Subcutaneous abdominal adipose tissue (tissue), 5 donors: ENCODE measurements at regions not wholly inside any gene's neighbourhood (a gene's known extent, or its start where the extent isn't known, plus 50 kb on each side); places are given as distances from the start of the nearest gene placed in this dataset.

Experiments
- H3K27ac ChIP-seq: one replicate; pipeline ENCODE4 v1.7.0; 2013; ENCODE audit warnings: low read depth, mild to moderate bottlenecking, inconsistent platforms, low read length, moderate library complexity
- H3K27me3 ChIP-seq, 5 donors: one replicate each; pipeline ENCODE4 v1.7.0; 2013; ENCODE audit warnings: low read length in 5 of 5, inconsistent platforms in 1 of 5; ENCODE audit not compliant: control insufficient read depth in 5 of 5, insufficient read depth in 4 of 5
- H3K36me3 ChIP-seq, 5 donors: one replicate each; pipeline ENCODE4 v1.7.0; 2013; ENCODE audit warnings: low read length in 5 of 5; ENCODE audit not compliant: control insufficient read depth in 5 of 5, insufficient read depth in 5 of 5
- H3K4me1 ChIP-seq, 5 donors: one replicate each; pipeline ENCODE4 v1.7.0; 2013; ENCODE audit warnings: low read length in 5 of 5, mild to moderate bottlenecking in 3 of 5, moderate library complexity in 1 of 5; ENCODE audit not compliant: control insufficient read depth in 5 of 5, insufficient read depth in 5 of 5
- H3K4me3 ChIP-seq, 5 donors: one replicate each; pipeline ENCODE4 v1.7.0; 2013; ENCODE audit warnings: low read length in 5 of 5, low read depth in 1 of 5
- H3K9ac ChIP-seq, 5 donors: one replicate each; pipeline ENCODE4 v1.7.0; 2013; ENCODE audit warnings: low read length in 5 of 5, mild to moderate bottlenecking in 4 of 5, moderate library complexity in 3 of 5
- H3K9me3 ChIP-seq, 5 donors: one replicate each; pipeline ENCODE4 v1.7.0; 2013; ENCODE audit warnings: low read length in 5 of 5; ENCODE audit not compliant: control insufficient read depth in 5 of 5
- donor health status: healthy.
- donor health status: healthy.
- donor health status: healthy.
- donor health status: healthy.
- donor health status: healthy.

DNA sequence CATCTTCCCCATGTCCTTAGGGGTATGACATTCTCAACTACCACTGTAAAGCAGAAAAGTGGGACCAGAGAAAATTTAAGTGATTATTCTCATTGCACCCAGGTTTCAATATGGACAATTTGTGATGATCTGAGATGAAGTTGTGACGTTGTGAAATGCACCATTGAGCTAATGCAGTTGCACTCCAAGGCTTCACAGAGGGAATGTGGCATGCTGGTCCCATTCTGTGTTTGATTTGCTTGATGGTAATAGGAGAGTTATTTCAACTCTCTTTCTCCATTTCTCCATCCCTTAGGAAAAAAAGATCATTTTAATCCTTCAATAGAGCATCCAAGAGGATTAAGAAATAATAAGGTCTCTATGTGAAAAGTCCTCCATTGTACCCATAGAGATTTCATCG is 136.6 kb downstream of the SLC30A10 start:
- peaks cover 0 to 2% (median 0%) of the 10 kb centered on the region in 5 donors for H3K4me1 ChIP-seq
- H3K4me3 ChIP-seq: no peak overlapping the region
- H3K27me3 ChIP-seq: peaks cover 0 to 3% (median 0%) of the 10 kb centered on the region in 5 donors
- H3K36me3 ChIP-seq: no peaks in the 10 kb centered on the region
- no peak overlapping the region for H3K27ac ChIP-seq
- H3K9ac ChIP-seq: no peak overlapping the region
- peaks cover 0 to 5% (median 0%) of the 10 kb centered on the region in 5 donors for H3K9me3 ChIP-seq

DNA sequence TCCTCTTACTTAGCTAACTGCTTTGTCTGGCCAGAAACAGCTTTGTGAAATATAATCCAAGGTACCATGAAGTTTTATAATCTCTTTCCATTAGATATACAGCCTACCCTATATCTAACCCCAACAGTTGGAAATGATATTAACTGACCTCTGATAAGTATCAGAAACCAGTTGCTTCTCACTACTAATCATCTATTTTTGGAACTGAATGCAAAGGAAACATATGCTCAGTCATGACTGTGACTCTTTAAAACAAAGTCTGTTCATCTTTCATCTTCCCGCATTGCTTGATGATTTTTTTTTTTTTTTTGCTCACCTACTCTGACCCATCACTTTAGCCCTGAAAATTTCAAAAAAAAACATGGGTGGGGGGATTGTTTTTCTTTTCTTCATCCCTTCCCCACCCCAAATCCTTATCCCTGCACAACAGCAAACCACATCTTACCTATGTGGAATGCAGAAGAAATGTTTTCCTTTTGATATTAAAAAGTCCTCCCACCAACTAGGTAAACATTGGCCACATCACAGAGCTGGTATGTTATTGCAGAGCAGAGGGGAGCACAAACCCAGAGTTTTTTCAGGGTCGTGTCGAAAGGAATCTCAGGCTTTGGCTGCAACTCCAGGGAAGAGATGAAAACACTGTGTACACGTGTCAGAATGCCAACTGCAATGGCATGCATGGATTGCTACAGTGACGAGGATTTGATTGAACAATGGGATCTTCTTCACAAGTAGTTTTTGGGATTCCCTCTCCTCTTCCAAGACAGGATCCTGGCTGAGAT is 137.3 kb downstream of the SLC30A10 start:
- Histone ChIP-seq H3K36me3 (no peaks in the 10 kb centered on the region), H3K4me3 (no peak overlapping the region), H3K27ac (no peak overlapping the region), H3K9me3 (peaks cover 0 to 5% (median 0%) of the 10 kb centered on the region in 5 donors), H3K4me1 (peaks cover 0 to 2% (median 0%) of the 10 kb centered on the region in 5 donors), H3K9ac (no peak overlapping the region), H3K27me3 (peaks cover 0 to 3% (median 0%) of the 10 kb centered on the region in 5 donors)

DNA sequence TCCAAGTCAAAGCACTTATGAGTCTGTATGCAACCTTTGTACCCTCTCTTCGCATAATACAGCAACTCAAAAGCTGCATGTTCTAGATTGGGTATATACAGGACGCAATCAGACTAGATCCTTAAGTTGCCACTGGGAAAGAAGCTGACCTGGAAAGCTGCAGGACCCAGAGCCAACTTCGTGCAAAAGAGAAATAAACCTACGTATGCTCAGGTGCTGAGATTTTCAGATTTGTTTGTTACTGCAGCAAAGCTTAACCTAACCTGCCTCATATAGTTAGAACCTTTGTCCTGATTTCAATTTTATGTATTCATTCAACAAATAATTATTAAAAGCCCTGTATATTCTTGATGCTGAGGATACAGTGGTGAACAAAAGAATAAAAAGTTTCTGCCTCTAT is 139.7 kb downstream of the SLC30A10 start:
- Histone ChIP-seq H3K9me3 (peaks cover 0 to 5% (median 0%) of the 10 kb centered on the region in 5 donors), H3K4me1 (no peaks in the 10 kb centered on the region), H3K9ac (no peak overlapping the region), H3K27ac (no peak overlapping the region), H3K27me3 (no peaks in the 10 kb centered on the region), H3K36me3 (no peaks in the 10 kb centered on the region), H3K4me3 (no peak overlapping the region)

DNA sequence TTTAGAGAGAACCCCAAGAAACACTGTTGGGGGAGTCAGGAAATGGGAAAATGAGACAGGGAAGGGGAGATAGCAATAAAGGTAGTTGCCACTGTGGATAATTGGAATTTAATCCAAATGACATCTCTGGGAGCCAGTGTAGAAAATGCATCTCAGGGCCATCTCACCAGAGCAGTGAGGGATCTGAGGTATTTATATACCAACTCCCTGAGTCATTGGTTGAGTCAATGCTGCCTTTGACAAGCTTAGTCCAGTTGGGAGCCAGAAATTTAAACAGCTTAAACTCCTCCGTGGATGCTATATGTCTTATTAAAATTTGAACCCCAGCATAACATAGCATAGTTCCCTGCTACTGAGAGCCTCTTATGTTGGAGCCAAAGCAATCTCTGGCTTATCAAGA is 140.3 kb downstream of the SLC30A10 start:
- Histone ChIP-seq H3K9me3 (peaks cover 0 to 5% (median 0%) of the 10 kb centered on the region in 5 donors), H3K4me3 (no peak overlapping the region), H3K36me3 (no peaks in the 10 kb centered on the region), H3K4me1 (no peaks in the 10 kb centered on the region), H3K9ac (no peak overlapping the region), H3K27ac (no peak overlapping the region), H3K27me3 (no peaks in the 10 kb centered on the region)

DNA sequence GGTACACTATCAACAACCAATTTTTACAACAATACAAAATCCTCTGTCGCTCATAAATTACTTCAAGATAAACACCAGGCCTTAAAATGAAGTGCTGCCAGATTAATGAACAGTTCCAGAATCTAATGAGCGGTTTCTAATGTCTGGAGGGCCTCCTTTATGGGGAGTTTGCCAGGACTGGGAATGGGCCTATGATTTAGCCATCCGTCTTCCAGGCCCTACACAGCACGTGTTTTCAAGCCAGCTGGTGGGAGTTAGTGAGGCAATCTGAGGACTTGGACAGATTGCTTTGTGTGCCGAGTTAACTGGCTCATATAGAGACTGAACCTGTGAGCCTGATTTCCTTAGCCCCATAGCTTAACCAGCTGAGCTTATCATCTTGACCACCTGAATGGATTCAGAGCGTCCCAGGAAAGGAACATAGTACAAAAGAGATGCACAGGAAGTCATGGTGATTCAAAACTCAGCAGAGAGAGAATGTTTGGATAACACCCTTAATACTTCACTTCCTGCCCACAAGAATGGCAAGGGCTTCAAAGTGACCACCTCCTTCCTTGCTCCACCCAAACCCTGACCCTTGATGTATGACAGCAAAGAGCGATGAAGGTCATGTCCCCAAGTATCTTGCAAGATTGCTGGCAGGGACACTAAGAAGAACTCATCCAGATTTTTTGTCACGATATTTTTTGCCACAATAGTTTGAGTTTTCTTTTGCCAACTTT is 143.5 kb downstream of the SLC30A10 start:
- Histone ChIP-seq H3K9ac (no peak overlapping the region), H3K36me3 (no peaks in the 10 kb centered on the region), H3K4me3 (no peak overlapping the region), H3K4me1 (no peaks in the 10 kb centered on the region), H3K27ac (no peak overlapping the region), H3K9me3 (peaks cover 0 to 5% (median 0%) of the 10 kb centered on the region in 5 donors), H3K27me3 (no peaks in the 10 kb centered on the region)

DNA sequence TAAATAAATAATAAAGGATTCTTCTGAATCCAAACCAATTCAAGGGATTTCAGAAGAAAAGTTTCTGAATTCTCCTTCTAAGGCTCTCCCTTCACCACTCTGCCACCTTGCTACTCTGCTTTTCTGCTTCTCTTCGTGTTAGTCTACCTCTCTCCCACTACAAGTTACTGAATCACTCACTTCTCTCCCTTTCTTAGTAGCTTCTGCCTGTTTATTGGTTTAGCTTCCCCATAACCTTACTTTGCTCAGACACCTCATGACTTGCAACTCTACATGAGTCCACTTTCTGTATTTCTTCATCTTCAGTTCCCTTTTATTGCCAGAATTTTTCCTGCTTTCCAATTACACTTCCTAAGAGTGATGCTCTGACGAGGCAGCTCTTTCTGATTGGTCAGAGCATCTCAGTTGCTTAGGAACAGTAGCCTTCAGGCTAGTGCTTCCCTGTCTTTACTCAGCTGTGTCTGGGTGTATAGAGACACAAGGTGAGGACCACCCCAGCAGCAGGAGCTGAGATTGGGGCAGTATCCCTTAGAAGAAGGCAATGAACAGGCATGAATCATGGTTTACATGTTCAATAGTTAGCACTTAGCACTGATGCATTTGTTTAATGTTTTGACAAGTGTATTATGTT is 144.6 kb downstream of the SLC30A10 start:
- Histone ChIP-seq H3K27ac (no peak overlapping the region), H3K9ac (no peak overlapping the region), H3K9me3 (peaks cover 0 to 4% (median 0%) of the 10 kb centered on the region in 5 donors), H3K4me3 (no peak overlapping the region), H3K36me3 (no peaks in the 10 kb centered on the region), H3K27me3 (no peaks in the 10 kb centered on the region), H3K4me1 (no peaks in the 10 kb centered on the region)

DNA sequence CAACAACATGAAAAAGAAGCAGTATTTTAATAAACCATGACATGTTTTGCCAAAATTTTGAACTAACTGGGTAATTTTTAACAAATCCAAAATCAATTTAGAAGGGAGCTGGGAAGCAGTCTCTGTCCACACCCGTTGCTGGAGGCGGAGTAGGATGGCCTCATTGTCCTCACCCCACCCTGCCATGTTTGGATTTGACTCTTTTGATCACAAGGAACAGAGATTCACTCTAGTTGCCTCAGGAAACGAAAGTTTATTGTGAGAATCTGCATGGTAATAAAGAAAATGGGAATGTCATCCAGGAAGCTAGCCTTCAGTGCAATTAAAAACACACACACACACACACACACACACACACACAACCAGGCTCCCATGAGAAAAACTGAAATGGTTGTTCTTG is 145.4 kb downstream of the SLC30A10 start:
- H3K4me1 ChIP-seq: no peaks in the 10 kb centered on the region

DNA sequence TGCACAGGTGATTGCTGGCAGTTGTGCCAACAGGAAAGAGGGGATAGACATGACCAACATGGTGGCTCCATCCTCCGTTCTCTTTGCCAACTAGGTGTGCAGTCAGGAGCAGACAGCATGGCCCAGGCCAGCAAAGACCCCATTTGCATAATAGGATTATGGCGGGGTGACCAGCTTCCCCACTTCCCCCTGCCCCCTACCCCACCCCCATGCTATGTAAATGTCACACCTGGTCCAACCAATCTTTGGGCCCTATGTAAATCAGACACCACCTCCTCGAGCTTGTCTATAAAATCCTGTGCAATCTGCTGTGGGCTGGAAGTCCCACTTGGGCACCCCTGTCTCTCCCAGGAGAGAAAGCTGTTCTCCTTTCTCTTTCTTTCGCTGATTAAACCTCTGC is 146.0 kb downstream of the SLC30A10 start:
- no peak overlapping the region for H3K4me3 ChIP-seq
- H3K9ac ChIP-seq: no peak overlapping the region
- no peaks in the 10 kb centered on the region for H3K36me3 ChIP-seq
- H3K9me3 ChIP-seq: no peaks in the 10 kb centered on the region
- H3K27me3 ChIP-seq: no peaks in the 10 kb centered on the region
- H3K4me1 ChIP-seq: no peaks in the 10 kb centered on the region
- no peak overlapping the region for H3K27ac ChIP-seq

More for the DNA sequence above, 145.4 kb downstream of the SLC30A10 start:
- Histone ChIP-seq H3K27ac (no peak overlapping the region), H3K9ac (no peak overlapping the region), H3K4me3 (no peak overlapping the region), H3K36me3 (no peaks in the 10 kb centered on the region), H3K9me3 (no peaks in the 10 kb centered on the region), H3K27me3 (no peaks in the 10 kb centered on the region)

DNA sequence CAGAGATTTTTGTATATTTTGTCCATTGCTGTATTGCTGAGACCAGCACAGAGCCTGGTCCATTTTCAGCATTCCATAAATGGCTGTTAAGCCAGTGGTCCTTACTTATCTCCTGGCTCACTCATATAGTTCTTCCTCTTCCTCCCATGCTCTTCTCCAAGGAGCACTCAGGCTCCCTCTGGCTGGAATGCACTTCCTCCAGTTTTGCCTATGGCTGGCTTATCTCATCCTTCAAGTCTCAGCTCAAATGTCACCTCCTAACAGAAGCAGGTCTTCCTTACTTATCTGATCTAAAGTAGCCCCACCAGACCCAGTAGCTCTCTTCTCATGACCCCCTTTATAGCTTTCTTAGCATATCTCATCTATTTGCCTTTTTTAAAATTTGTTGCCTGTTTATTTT is 146.9 kb downstream of the SLC30A10 start:
- no peak overlapping the region for H3K27ac ChIP-seq
- H3K4me3 ChIP-seq: no peak overlapping the region
- H3K4me1 ChIP-seq: no peaks in the 10 kb centered on the region
- H3K36me3 ChIP-seq: no peaks in the 10 kb centered on the region
- H3K27me3 ChIP-seq: no peaks in the 10 kb centered on the region
- H3K9me3 ChIP-seq: no peaks in the 10 kb centered on the region
- H3K9ac ChIP-seq: no peak overlapping the region

DNA sequence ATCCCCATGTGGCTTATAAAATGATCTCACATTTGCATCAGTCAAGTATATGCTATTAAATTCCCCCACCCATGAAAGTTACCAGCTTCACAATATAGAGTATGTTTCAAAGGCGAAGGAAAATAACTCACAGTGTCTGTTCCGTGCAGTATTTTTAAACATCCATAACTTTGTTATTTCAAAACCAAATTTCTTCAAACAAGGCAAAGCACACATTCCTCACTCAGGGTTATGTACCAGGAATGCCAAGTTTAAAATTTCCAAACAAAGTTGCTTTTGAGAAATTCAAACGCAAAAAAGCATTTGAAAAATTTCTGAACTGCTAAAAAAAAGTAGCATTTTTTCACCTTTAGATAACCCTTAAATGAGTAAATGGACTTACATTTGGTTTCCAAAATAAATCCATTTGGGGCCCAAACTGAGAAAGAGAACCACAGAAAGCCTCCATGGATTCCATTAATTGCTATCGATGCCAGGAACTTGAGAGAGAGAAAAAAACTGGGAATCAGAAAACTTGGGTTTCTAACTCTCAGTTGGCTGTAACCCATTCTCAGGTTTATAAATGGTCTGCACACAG is 149.5 kb downstream of the SLC30A10 start:
- Histone ChIP-seq H3K27ac (no peak overlapping the region), H3K4me1 (no peaks in the 10 kb centered on the region), H3K9ac (no peak overlapping the region), H3K27me3 (no peaks in the 10 kb centered on the region), H3K36me3 (no peaks in the 10 kb centered on the region), H3K4me3 (no peak overlapping the region), H3K9me3 (no peaks in the 10 kb centered on the region)
